ENCODE measurements at regions not wholly inside any gene's neighbourhood (a gene's known extent, or its start where the extent isn't known, plus 50 kb on each side); places are given as distances from the start of the nearest gene placed in this dataset.
"Not testable (repeated sequence)": the region's sequence is repeated elsewhere in the genome, so short reads cannot be mapped to it uniquely, and the experiment has no call there.

- H3K4me3 ChIP-seq (ENCODE audit: low read depth in 1 of 2, low read length in 2 of 2) = no peak overlapping the region
- WGBS, 2 donors = 50 to 66% methylated on average over 3 of the region's 3 CpGs
- no peaks in the 10 kb centered on the region for H3K4me1 ChIP-seq (ENCODE audit: control insufficient read depth in 2 of 2, insufficient read depth in 2 of 2, low read length in 1 of 2)
- H3K27ac ChIP-seq (ENCODE audit: low read depth in 2 of 2, low read length in 1 of 2) = no peak overlapping the region
- H3K36me3 ChIP-seq (ENCODE audit: control insufficient read depth in 2 of 2, insufficient read depth in 2 of 2, low read length in 1 of 2) = no peaks in the 10 kb centered on the region
- H3K9me3 ChIP-seq (ENCODE audit: control insufficient read depth in 2 of 2, insufficient read depth in 1 of 2, low read depth in 1 of 2, low read length in 1 of 2) = no peaks in the 10 kb centered on the region
- H3K27me3 ChIP-seq (ENCODE audit: control insufficient read depth in 1 of 2, insufficient read depth in 2 of 2, low read length in 2 of 2) = peaks cover 0 to 2% of the 10 kb centered on the region in 2 donors
These were observed 775.6 kb downstream of the GATA3 start for GRCh38 chr10:8830048-8830447.

GRCh38 chr10:8830876-8831275 is 776.4 kb downstream of the GATA3 start:
- Histone ChIP-seq H3K4me1 (ENCODE audit: control insufficient read depth in 2 of 2, insufficient read depth in 2 of 2, low read length in 1 of 2) (no peaks in the 10 kb centered on the region), H3K4me3 (ENCODE audit: low read depth in 1 of 2, low read length in 2 of 2) (no peak overlapping the region), H3K27ac (ENCODE audit: low read depth in 2 of 2, low read length in 1 of 2) (no peak overlapping the region), H3K9me3 (ENCODE audit: control insufficient read depth in 2 of 2, insufficient read depth in 1 of 2, low read depth in 1 of 2, low read length in 1 of 2) (no peaks in the 10 kb centered on the region), H3K27me3 (ENCODE audit: control insufficient read depth in 1 of 2, insufficient read depth in 2 of 2, low read length in 2 of 2) (peaks cover 0 to 2% of the 10 kb centered on the region in 2 donors), H3K36me3 (ENCODE audit: control insufficient read depth in 2 of 2, insufficient read depth in 2 of 2, low read length in 1 of 2) (no peaks in the 10 kb centered on the region)
- 76 to 81% methylated on average over 1 of the region's 1 CpG for WGBS, 2 donors

- H3K9me3 ChIP-seq (ENCODE audit: control insufficient read depth in 2 of 2, insufficient read depth in 1 of 2, low read depth in 1 of 2, low read length in 1 of 2) = no peaks in the 10 kb centered on the region
- H3K36me3 ChIP-seq (ENCODE audit: control insufficient read depth in 2 of 2, insufficient read depth in 2 of 2, low read length in 1 of 2) = no peaks in the 10 kb centered on the region
- no peak overlapping the region for H3K4me3 ChIP-seq (ENCODE audit: low read depth in 1 of 2, low read length in 2 of 2)
- H3K27ac ChIP-seq (ENCODE audit: low read depth in 2 of 2, low read length in 1 of 2) = no peak overlapping the region
- H3K27me3 ChIP-seq (ENCODE audit: control insufficient read depth in 1 of 2, insufficient read depth in 2 of 2, low read length in 2 of 2) = no peaks in the 10 kb centered on the region
- WGBS, 2 donors = 68 to 77% methylated on average over 5 of the region's 5 CpGs
- H3K4me1 ChIP-seq (ENCODE audit: control insufficient read depth in 2 of 2, insufficient read depth in 2 of 2, low read length in 1 of 2) = no peaks in the 10 kb centered on the region
These were observed 781.1 kb downstream of the GATA3 start for GRCh38 chr10:8835453-8836167.

- H3K27ac ChIP-seq (ENCODE audit: low read depth in 2 of 2, low read length in 1 of 2) = no peak overlapping the region
- H3K9me3 ChIP-seq (ENCODE audit: control insufficient read depth in 2 of 2, insufficient read depth in 1 of 2, low read depth in 1 of 2, low read length in 1 of 2) = no peaks in the 10 kb centered on the region
- no peaks in the 10 kb centered on the region for H3K4me1 ChIP-seq (ENCODE audit: control insufficient read depth in 2 of 2, insufficient read depth in 2 of 2, low read length in 1 of 2)
- WGBS, 2 donors = 79 to 80% methylated on average over 5 of the region's 5 CpGs
- H3K27me3 ChIP-seq (ENCODE audit: control insufficient read depth in 1 of 2, insufficient read depth in 2 of 2, low read length in 2 of 2) = no peaks in the 10 kb centered on the region
- no peaks in the 10 kb centered on the region for H3K36me3 ChIP-seq (ENCODE audit: control insufficient read depth in 2 of 2, insufficient read depth in 2 of 2, low read length in 1 of 2)
- no peak overlapping the region for H3K4me3 ChIP-seq (ENCODE audit: low read depth in 1 of 2, low read length in 2 of 2)
These were observed 785.9 kb downstream of the GATA3 start for GRCh38 chr10:8840356-8840755.

GRCh38 chr10:8844141-8844540 is 789.7 kb downstream of the GATA3 start:
- no peaks in the 10 kb centered on the region for H3K27me3 ChIP-seq (ENCODE audit: control insufficient read depth in 1 of 2, insufficient read depth in 2 of 2, low read length in 2 of 2)
- no peaks in the 10 kb centered on the region for H3K9me3 ChIP-seq (ENCODE audit: control insufficient read depth in 2 of 2, insufficient read depth in 1 of 2, low read depth in 1 of 2, low read length in 1 of 2)
- no peaks in the 10 kb centered on the region for H3K4me1 ChIP-seq (ENCODE audit: control insufficient read depth in 2 of 2, insufficient read depth in 2 of 2, low read length in 1 of 2)
- no peak overlapping the region for H3K4me3 ChIP-seq (ENCODE audit: low read depth in 1 of 2, low read length in 2 of 2)
- H3K36me3 ChIP-seq (ENCODE audit: control insufficient read depth in 2 of 2, insufficient read depth in 2 of 2, low read length in 1 of 2) = no peaks in the 10 kb centered on the region
- no peak overlapping the region for H3K27ac ChIP-seq (ENCODE audit: low read depth in 2 of 2, low read length in 1 of 2)

- Histone ChIP-seq H3K36me3 (ENCODE audit: control insufficient read depth in 2 of 2, insufficient read depth in 2 of 2, low read length in 1 of 2) (no peaks in the 10 kb centered on the region), H3K4me1 (ENCODE audit: control insufficient read depth in 2 of 2, insufficient read depth in 2 of 2, low read length in 1 of 2) (no peaks in the 10 kb centered on the region), H3K27me3 (ENCODE audit: control insufficient read depth in 1 of 2, insufficient read depth in 2 of 2, low read length in 2 of 2) (no peaks in the 10 kb centered on the region), H3K9me3 (ENCODE audit: control insufficient read depth in 2 of 2, insufficient read depth in 1 of 2, low read depth in 1 of 2, low read length in 1 of 2) (no peaks in the 10 kb centered on the region), H3K27ac (ENCODE audit: low read depth in 2 of 2, low read length in 1 of 2) (no peak overlapping the region), H3K4me3 (ENCODE audit: low read depth in 1 of 2, low read length in 2 of 2) (no peak overlapping the region)
- 61 to 75% methylated on average over 3 of the region's 3 CpGs for WGBS, 2 donors
These were observed 798.1 kb downstream of the GATA3 start for GRCh38 chr10:8852546-8852945.

GRCh38 chr10:8853048-8853447 is 798.6 kb downstream of the GATA3 start:
- no peaks in the 10 kb centered on the region for H3K9me3 ChIP-seq (ENCODE audit: control insufficient read depth in 2 of 2, insufficient read depth in 1 of 2, low read depth in 1 of 2, low read length in 1 of 2)
- H3K36me3 ChIP-seq (ENCODE audit: control insufficient read depth in 2 of 2, insufficient read depth in 2 of 2, low read length in 1 of 2) = no peaks in the 10 kb centered on the region
- H3K4me3 ChIP-seq (ENCODE audit: low read depth in 1 of 2, low read length in 2 of 2) = no peak overlapping the region
- WGBS, 2 donors = 86 to 91% methylated on average over 7 of the region's 7 CpGs
- no peaks in the 10 kb centered on the region for H3K27me3 ChIP-seq (ENCODE audit: control insufficient read depth in 1 of 2, insufficient read depth in 2 of 2, low read length in 2 of 2)
- no peak overlapping the region for H3K27ac ChIP-seq (ENCODE audit: low read depth in 2 of 2, low read length in 1 of 2)
- no peaks in the 10 kb centered on the region for H3K4me1 ChIP-seq (ENCODE audit: control insufficient read depth in 2 of 2, insufficient read depth in 2 of 2, low read length in 1 of 2)

- not testable (repeated sequence) for H3K27me3 ChIP-seq (ENCODE audit: control insufficient read depth in 1 of 2, insufficient read depth in 2 of 2, low read length in 2 of 2); H3K36me3 ChIP-seq (ENCODE audit: control insufficient read depth in 2 of 2, insufficient read depth in 2 of 2, low read length in 1 of 2); H3K9me3 ChIP-seq (ENCODE audit: control insufficient read depth in 2 of 2, insufficient read depth in 1 of 2, low read depth in 1 of 2, low read length in 1 of 2); H3K27ac ChIP-seq (ENCODE audit: low read depth in 2 of 2, low read length in 1 of 2); H3K4me1 ChIP-seq (ENCODE audit: control insufficient read depth in 2 of 2, insufficient read depth in 2 of 2, low read length in 1 of 2); H3K4me3 ChIP-seq (ENCODE audit: low read depth in 1 of 2, low read length in 2 of 2)
- 96 to 98% methylated on average over 8 to 29 of the region's 29 CpGs for WGBS, 2 donors
These were observed 814.4 kb downstream of the GATA3 start for GRCh38 chr10:8868924-8869323.

- no peaks in the 10 kb centered on the region for H3K9me3 ChIP-seq (ENCODE audit: control insufficient read depth in 2 of 2, insufficient read depth in 1 of 2, low read depth in 1 of 2, low read length in 1 of 2)
- no peak overlapping the region for H3K27ac ChIP-seq (ENCODE audit: low read depth in 2 of 2, low read length in 1 of 2)
- no peaks in the 10 kb centered on the region for H3K4me1 ChIP-seq (ENCODE audit: control insufficient read depth in 2 of 2, insufficient read depth in 2 of 2, low read length in 1 of 2)
- H3K4me3 ChIP-seq (ENCODE audit: low read depth in 1 of 2, low read length in 2 of 2) = no peak overlapping the region
- H3K36me3 ChIP-seq (ENCODE audit: control insufficient read depth in 2 of 2, insufficient read depth in 2 of 2, low read length in 1 of 2) = no peaks in the 10 kb centered on the region
- 25 to 33% methylated on average over 3 of the region's 3 CpGs for WGBS, 2 donors
- no peaks in the 10 kb centered on the region for H3K27me3 ChIP-seq (ENCODE audit: control insufficient read depth in 1 of 2, insufficient read depth in 2 of 2, low read length in 2 of 2)
These were observed 818.8 kb downstream of the GATA3 start for GRCh38 chr10:8873310-8873709.

GRCh38 chr10:8874268-8874667 is 819.8 kb downstream of the GATA3 start:
- Histone ChIP-seq H3K36me3 (ENCODE audit: control insufficient read depth in 2 of 2, insufficient read depth in 2 of 2, low read length in 1 of 2) (no peaks in the 10 kb centered on the region), H3K27me3 (ENCODE audit: control insufficient read depth in 1 of 2, insufficient read depth in 2 of 2, low read length in 2 of 2) (no peaks in the 10 kb centered on the region), H3K9me3 (ENCODE audit: control insufficient read depth in 2 of 2, insufficient read depth in 1 of 2, low read depth in 1 of 2, low read length in 1 of 2) (no peaks in the 10 kb centered on the region), H3K4me3 (ENCODE audit: low read depth in 1 of 2, low read length in 2 of 2) (no peak overlapping the region), H3K4me1 (ENCODE audit: control insufficient read depth in 2 of 2, insufficient read depth in 2 of 2, low read length in 1 of 2) (no peaks in the 10 kb centered on the region), H3K27ac (ENCODE audit: low read depth in 2 of 2, low read length in 1 of 2) (no peak overlapping the region)
- WGBS, 2 donors = 94 to 95% methylated on average over 2 of the region's 2 CpGs

All from esophagus (tissue), 2 donors.